DND-41 (cell line): ENCODE measurements at regions not wholly inside any gene's neighbourhood (a gene's known extent, or its start where the extent isn't known, plus 50 kb on each side); places are given as distances from the start of the nearest gene placed in this dataset.

Experiments
- CTCF ChIP-seq: IDR thresholded peaks from 2 replicates; pipeline ENCODE4 v1.5.1; 2012; ENCODE audit warnings: borderline replicate concordance, low read length, moderate library complexity, mild to moderate bottlenecking; ENCODE audit not compliant: poor library complexity, severe bottlenecking; ENCODE audit errors: extremely low read depth
- EZH2 ChIP-seq: IDR thresholded peaks from 3 replicates; pipeline ENCODE4 v1.6.1; 2012; ENCODE audit warnings: borderline replicate concordance, low read depth, mild to moderate bottlenecking, moderate library complexity, low read length, inconsistent platforms; ENCODE audit not compliant: severe bottlenecking

GRCh38 chr16:64656471-64656870 is 465.4 kb downstream of the CDH11 start:
- TF ChIP-seq CTCF, result no peak
- no peak for TF ChIP-seq EZH2
